COR-L47 (cell line): ENCODE measurements at regions not wholly inside any gene's neighbourhood (a gene's known extent, or its start where the extent isn't known, plus 50 kb on each side); places are given as distances from the start of the nearest gene placed in this dataset.
"Not testable (repeated sequence)": the region's sequence is repeated elsewhere in the genome, so short reads cannot be mapped to it uniquely, and the experiment has no call there.

Experiments used
- DNase-seq: peaks from one replicate; lab custom pipeline; 2025; lab: John Stamatoyannopoulos, UW

DNA sequence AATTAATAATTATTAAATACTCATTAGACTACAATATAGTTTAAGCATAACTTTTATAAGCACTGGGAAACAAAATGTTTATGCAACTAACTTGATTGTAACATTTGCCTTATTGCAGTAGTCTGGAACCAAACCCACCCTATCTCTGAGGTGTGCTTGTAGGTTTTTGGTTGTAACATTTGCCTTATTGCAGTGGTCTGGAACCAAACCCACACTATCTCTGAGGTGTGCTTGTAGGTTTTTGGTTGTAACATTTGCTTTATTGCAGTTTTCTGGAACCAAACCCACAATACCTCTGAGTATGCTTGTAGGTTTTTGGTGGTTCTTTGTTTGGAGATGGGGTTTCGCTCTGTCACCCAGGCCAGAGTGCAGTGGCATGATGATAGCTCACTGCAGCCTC, 1376.4 kb upstream of the DEFB115 start:
- not testable (repeated sequence) for DNase-seq

DNA sequence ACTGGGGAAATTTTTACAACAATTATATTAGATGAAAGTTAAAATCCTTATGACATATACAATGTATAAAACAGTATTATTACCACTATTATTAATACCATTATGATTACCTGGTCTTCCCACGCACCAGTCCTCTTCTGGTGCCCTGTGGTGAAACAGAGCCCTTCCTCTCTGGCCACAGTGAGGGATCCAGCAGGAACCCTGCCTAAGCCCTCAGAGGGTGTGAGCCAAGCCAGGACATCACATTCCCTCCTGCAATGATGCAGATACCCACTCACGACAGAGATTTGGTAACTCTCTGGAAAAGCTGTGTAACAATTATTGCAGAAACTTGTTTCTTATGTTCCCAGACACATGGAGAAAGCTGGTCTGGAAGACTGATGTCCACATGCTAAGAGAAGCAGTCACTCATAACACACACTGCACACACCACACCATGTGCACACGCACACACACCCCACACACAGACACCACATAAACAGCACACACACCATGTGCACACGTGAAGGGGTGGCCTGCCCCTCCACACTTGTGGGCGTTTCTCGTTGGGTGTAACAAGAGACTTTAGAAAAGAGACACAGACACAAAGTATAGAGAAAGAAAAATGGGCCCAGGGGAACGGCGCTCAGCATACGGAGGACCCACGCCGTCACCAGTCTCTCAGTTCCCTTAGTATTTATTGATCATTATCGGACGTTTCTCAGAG, 1373.8 kb upstream of the DEFB115 start:
- DNase-seq, result not testable (repeated sequence)

DNA sequence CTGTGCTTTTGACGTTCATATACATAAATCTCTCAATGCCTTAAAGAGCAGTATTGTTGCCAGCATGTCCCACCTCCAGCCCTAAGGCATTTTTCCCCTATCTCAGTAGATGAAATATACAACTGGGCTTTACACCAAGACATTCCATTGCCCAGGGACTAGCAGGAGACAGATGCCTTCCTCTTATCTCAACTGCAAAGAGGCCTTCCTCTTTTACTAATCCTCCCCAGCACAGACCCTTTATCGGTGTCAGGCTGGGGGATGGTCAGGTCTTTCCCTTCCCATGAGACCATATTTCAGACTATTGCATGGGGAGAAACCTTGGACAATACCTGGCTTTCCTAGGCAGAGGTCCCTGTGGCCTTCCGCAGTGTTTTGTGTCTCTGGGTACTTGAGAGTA, 1373.1 kb upstream of the DEFB115 start:
- DNase-seq, result not testable (repeated sequence)

DNA sequence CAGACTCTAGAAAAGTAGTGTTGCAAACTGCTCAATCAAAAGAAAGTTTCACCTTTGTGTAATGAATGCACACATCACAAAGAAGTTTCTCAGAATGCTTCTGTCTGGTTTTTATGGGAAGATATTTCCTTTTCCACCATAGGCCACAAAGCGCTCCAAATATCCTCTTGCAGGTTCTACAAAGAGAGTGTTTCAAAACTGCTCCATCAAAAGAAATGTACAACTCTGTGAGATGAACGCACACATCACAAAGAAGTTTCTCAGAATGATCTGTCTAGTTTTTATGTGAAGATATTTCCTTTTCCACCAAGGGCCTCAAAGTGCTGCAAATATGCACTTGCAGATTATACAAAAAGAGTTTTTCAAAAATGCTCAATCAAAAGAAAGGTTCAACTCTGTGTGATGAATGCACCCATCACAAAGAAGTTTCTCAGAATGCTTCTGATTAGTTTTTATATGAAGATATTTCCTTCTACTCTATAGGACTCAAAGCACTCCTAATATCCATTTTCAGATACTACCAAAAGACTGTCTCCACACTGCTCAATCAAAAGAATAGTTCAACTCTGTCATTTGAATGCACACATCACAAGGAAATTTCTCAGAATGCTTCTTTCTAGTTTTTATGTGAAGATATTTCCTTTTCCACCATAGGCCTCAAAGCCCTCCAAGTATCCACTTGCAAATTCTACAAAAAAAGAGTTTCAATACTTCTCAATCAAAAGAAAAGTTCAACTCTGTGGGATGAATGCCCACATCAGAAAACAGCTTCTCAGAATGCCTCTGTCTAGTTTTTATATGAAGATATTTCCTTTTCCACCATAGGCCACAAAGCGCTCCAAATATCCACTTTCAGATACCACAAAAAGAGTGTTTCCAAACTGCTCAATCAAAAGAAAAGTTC, 1371.9 kb upstream of the DEFB115 start:
- not testable (repeated sequence) for DNase-seq

DNA sequence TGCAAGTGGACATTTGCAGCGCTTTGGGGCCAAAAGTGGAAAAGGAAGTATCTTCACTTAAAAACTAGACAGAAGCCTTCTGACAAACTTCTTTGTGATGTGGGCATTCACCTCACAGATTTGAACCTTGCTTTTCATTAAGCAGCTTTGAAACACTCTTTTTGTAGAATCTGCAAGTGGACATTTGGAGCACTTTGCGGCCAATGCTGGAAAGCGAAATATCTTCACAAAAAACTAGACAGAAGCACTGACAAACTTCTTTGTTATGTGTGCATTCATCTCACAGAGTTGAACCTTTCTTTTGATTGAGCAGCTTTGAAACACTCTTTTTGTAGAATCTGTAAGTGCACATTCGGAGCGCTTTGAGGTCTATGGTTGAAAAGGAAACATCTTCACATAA, 1365.9 kb upstream of the DEFB115 start:
- DNase-seq, result not testable (repeated sequence)
